ENCODE measurements at regions not wholly inside any gene's neighbourhood (a gene's known extent, or its start where the extent isn't known, plus 50 kb on each side); places are given as distances from the start of the nearest gene placed in this dataset.

GRCh38 chr20:24894967-24895366 lies 54.1 kb upstream of the CST7 start:
- Mint-ChIP-seq H3K27ac (no peak overlapping the region), H3K27me3 (ENCODE audit: low read depth in 3 of 3) (peaks cover 0 to 4% (median 1%) of the 10 kb centered on the region in 3 donors), H3K36me3 (no peaks in the 10 kb centered on the region), H3K4me3 (no peak overlapping the region), H3K4me1 (no peaks in the 10 kb centered on the region), H3K9me3 (peaks cover 26 to 50% (median 36%) of the 10 kb centered on the region in 7 donors)
- Histone ChIP-seq H3K79me2 (ENCODE audit: insufficient read depth, low read length) (no peaks in the 10 kb centered on the region), H4K20me1 (ENCODE audit: insufficient read depth, low read length) (no peaks in the 10 kb centered on the region), H3K9ac (ENCODE audit: insufficient read depth, low read length, poor library complexity, severe bottlenecking) (no peak overlapping the region), H3K27ac (ENCODE audit: low read depth in 1 of 2, low read length in 2 of 2) (no peak overlapping the region), H3K36me3 (replicated peaks in 1 of 2; ENCODE audit: control insufficient read depth in 1 of 2, insufficient read depth in 2 of 2, low read length in 2 of 2) (no peaks in the 10 kb centered on the region), H3K4me2 (replicated peaks; ENCODE audit: extremely low read depth, low read length, poor library complexity, severe bottlenecking) (no peak overlapping the region), H3K4me1 (ENCODE audit: control insufficient read depth in 1 of 2, insufficient read depth in 2 of 2, low read length in 2 of 2) (no peaks in the 10 kb centered on the region), H3K4me3 (replicated peaks in 1 of 3; ENCODE audit: low read depth in 2 of 3, low read length in 3 of 3) (no peak overlapping the region), H2AFZ (ENCODE audit: insufficient read depth, low read depth, low read length, poor library complexity, severe bottlenecking) (no peak overlapping the region), H3K27me3 (ENCODE audit: control insufficient read depth in 2 of 2, insufficient read depth in 2 of 2, low read length in 2 of 2) (no peaks in the 10 kb centered on the region), H3K9me3 (replicated peaks in 1 of 2; ENCODE audit: control insufficient read depth in 1 of 2, insufficient read depth in 1 of 2, low read length in 2 of 2) (peaks cover 25 to 60% of the 10 kb centered on the region in 2 donors)
- no CpG with 5 or more reads among the region's 1 CpG for WGBS (ENCODE audit: insufficient coverage)
- intact Hi-C loops (cut with micrococcal nuclease): no loop called here
- TF ChIP-seq, protein P1, sequence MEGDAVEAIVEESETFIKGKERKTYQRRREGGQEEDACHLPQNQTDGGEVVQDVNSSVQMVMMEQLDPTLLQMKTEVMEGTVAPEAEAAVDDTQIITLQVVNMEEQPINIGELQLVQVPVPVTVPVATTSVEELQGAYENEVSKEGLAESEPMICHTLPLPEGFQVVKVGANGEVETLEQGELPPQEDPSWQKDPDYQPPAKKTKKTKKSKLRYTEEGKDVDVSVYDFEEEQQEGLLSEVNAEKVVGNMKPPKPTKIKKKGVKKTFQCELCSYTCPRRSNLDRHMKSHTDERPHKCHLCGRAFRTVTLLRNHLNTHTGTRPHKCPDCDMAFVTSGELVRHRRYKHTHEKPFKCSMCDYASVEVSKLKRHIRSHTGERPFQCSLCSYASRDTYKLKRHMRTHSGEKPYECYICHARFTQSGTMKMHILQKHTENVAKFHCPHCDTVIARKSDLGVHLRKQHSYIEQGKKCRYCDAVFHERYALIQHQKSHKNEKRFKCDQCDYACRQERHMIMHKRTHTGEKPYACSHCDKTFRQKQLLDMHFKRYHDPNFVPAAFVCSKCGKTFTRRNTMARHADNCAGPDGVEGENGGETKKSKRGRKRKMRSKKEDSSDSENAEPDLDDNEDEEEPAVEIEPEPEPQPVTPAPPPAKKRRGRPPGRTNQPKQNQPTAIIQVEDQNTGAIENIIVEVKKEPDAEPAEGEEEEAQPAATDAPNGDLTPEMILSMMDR (IDR thresholded peaks at IDR 0.05): no peak
- DNase-seq: no peak

GRCh38 chr20:24895431-24895830 lies 53.6 kb upstream of the CST7 start:
- no peak overlapping the region for H3K9ac ChIP-seq (ENCODE audit: insufficient read depth, low read length, poor library complexity, severe bottlenecking)
- no peak overlapping the region for H3K4me3 ChIP-seq (replicated peaks in 1 of 3; ENCODE audit: low read depth in 2 of 3, low read length in 3 of 3)
- TF ChIP-seq, protein P1 (IDR thresholded peaks at IDR 0.05): no peak
- WGBS (ENCODE audit: insufficient coverage): 50% methylated on average over 2 of the region's 7 CpGs
- no peak for DNase-seq
- H3K27me3 ChIP-seq (ENCODE audit: control insufficient read depth in 2 of 2, insufficient read depth in 2 of 2, low read length in 2 of 2): no peaks in the 10 kb centered on the region
- H3K9me3 Mint-ChIP-seq: peaks cover 28 to 54% (median 40%) of the 10 kb centered on the region in 7 donors
- intact Hi-C loops (cut with micrococcal nuclease): no loop called here
- no peak overlapping the region for H3K27ac ChIP-seq (ENCODE audit: low read depth in 1 of 2, low read length in 2 of 2)
- peaks cover 0 to 4% (median 1%) of the 10 kb centered on the region in 3 donors for H3K27me3 Mint-ChIP-seq (ENCODE audit: low read depth in 3 of 3)
- no peak overlapping the region for H3K4me3 Mint-ChIP-seq
- no peaks in the 10 kb centered on the region for H3K79me2 ChIP-seq (ENCODE audit: insufficient read depth, low read length)
- no peaks in the 10 kb centered on the region for H3K4me1 ChIP-seq (ENCODE audit: control insufficient read depth in 1 of 2, insufficient read depth in 2 of 2, low read length in 2 of 2)
- H3K36me3 Mint-ChIP-seq: no peaks in the 10 kb centered on the region
- H3K4me2 ChIP-seq (replicated peaks; ENCODE audit: extremely low read depth, low read length, poor library complexity, severe bottlenecking): no peak overlapping the region
- H3K36me3 ChIP-seq (replicated peaks in 1 of 2; ENCODE audit: control insufficient read depth in 1 of 2, insufficient read depth in 2 of 2, low read length in 2 of 2): no peaks in the 10 kb centered on the region
- H3K4me1 Mint-ChIP-seq: no peaks in the 10 kb centered on the region
- H3K9me3 ChIP-seq (replicated peaks in 1 of 2; ENCODE audit: control insufficient read depth in 1 of 2, insufficient read depth in 1 of 2, low read length in 2 of 2): peaks cover 28 to 64% of the 10 kb centered on the region in 2 donors
- H3K27ac Mint-ChIP-seq: no peak overlapping the region
- no peak overlapping the region for H2AFZ ChIP-seq (ENCODE audit: insufficient read depth, low read depth, low read length, poor library complexity, severe bottlenecking)
- H4K20me1 ChIP-seq (ENCODE audit: insufficient read depth, low read length): no peaks in the 10 kb centered on the region

Data from CD14-positive monocyte (primary cell).